Hepatocyte (in vitro differentiated cells): ENCODE measurements at regions not wholly inside any gene's neighbourhood (a gene's known extent, or its start where the extent isn't known, plus 50 kb on each side); places are given as distances from the start of the nearest gene placed in this dataset.

Source experiments
- CTCF ChIP-seq: fragments of 200-600 bp; sonication (generic); IDR thresholded peaks from 2 replicates; pipeline ENCODE4 v1.5.1; 2016; ENCODE audit warnings: antibody characterized with exemption, mild to moderate bottlenecking; ENCODE audit not compliant: poor library complexity
- EZH2 ChIP-seq: fragments of 200-600 bp; sonication (generic); IDR thresholded peaks from 2 replicates; pipeline ENCODE4 v1.6.1; 2016; ENCODE audit warnings: antibody characterized with exemption, mild to moderate bottlenecking, borderline replicate concordance
- EZH2phosphoT487 ChIP-seq: fragments of 200-600 bp; sonication (generic); IDR thresholded peaks from one replicate; pipeline ENCODE4 v1.6.1; 2018; ENCODE audit warnings: antibody characterized with exemption, mild to moderate bottlenecking, low read depth, moderate library complexity; ENCODE audit not compliant: unreplicated experiment, severe bottlenecking

GRCh38 chr3:128551867-128552266 is 58.9 kb upstream of the GATA2 start:
- TF ChIP-seq CTCF (no peak), EZH2 (no peak), EZH2phosphoT487 (no peak)
